ENCODE measurements at regions not wholly inside any gene's neighbourhood (a gene's known extent, or its start where the extent isn't known, plus 50 kb on each side); places are given as distances from the start of the nearest gene placed in this dataset.

GRCh38 chr2:62303788-62304187 lies 107.9 kb downstream of the B3GNT2 start:
- 92% methylated on average over 2 of the region's 3 CpGs for WGBS, 2 experiments (ENCODE audit: insufficient coverage in 2 of 2)
- H3K27ac ChIP-seq (ENCODE audit: low read depth, low read length, severe bottlenecking), result peak overlapping the region; percentile 73

DNA sequence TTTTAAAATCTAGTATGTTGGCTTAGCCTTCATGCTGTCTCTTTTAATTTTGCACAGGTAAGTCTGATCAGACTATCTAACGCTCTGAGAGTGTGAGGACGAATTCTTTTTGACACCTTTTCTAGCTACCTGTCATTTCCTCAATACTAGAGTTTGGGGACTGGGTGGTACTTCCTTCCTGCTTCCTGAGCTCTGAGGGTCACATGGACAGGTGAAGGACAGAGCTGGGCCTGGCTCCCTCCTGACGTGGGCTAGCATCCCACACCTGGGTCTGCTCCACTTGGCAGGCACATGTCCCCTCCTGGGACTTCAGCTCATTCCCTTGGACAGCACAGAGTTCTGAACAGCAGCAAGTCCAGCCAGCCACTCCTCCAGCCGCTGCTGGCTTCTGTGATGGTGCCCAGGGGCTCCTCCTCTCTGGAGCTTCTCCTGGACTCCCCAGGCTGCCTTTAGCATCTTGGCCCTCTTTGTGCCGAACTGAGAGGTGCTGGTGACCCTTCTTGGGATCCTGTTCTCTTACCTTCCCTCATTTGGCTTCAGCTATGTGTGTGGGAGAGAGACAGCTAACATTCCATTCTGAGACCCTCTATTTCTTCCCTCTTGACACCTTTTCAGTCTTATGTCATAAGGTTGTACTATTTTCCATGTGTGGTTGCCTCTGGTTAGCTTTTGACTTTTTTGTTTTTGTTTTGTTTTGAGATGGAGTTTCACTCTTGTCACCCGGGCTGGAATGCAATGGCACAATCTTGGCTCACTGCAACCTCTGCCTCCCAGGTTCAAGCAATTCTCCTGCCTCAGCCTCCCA lies 106.9 kb downstream of the B3GNT2 start:
- no peaks in the 10 kb centered on the region for H3K9me3 ChIP-seq (ENCODE audit: control insufficient read depth, low read length)
- no peak overlapping the region for H3K4me3 ChIP-seq (ENCODE audit: extremely low read depth, insufficient read depth, low read length, poor library complexity, severe bottlenecking)
- 81 to 86% methylated on average over 3 of the region's 6 CpGs for WGBS, 2 experiments (ENCODE audit: insufficient coverage in 2 of 2)
- H3K27ac ChIP-seq (ENCODE audit: low read depth, low read length, severe bottlenecking), result no peak overlapping the region
- peaks cover 30% of the 10 kb centered on the region for H3K4me1 ChIP-seq (ENCODE audit: control insufficient read depth, insufficient read depth, low read length, poor library complexity, severe bottlenecking)
- H3K36me3 ChIP-seq (ENCODE audit: control insufficient read depth, insufficient read depth, low read length), result no peaks in the 10 kb centered on the region

More at GRCh38 chr2:62303788-62304187, 107.9 kb downstream of the B3GNT2 start:
- no peaks in the 10 kb centered on the region for H3K9me3 ChIP-seq (ENCODE audit: control insufficient read depth, low read length)
- no peaks in the 10 kb centered on the region for H3K36me3 ChIP-seq (ENCODE audit: control insufficient read depth, insufficient read depth, low read length)
- no peak overlapping the region for H3K4me3 ChIP-seq (ENCODE audit: extremely low read depth, insufficient read depth, low read length, poor library complexity, severe bottlenecking)
- H3K4me1 ChIP-seq (ENCODE audit: control insufficient read depth, insufficient read depth, low read length, poor library complexity, severe bottlenecking), result peaks cover 30% of the 10 kb centered on the region

- no peak overlapping the region for H3K27ac ChIP-seq (ENCODE audit: low read depth, low read length, severe bottlenecking)
- H3K4me3 ChIP-seq (ENCODE audit: extremely low read depth, insufficient read depth, low read length, poor library complexity, severe bottlenecking), result no peak overlapping the region
- 83 to 93% methylated on average over 1 to 2 of the region's 4 CpGs for WGBS, 2 experiments (ENCODE audit: insufficient coverage in 2 of 2)
- no peaks in the 10 kb centered on the region for H3K36me3 ChIP-seq (ENCODE audit: control insufficient read depth, insufficient read depth, low read length)
- H3K4me1 ChIP-seq (ENCODE audit: control insufficient read depth, insufficient read depth, low read length, poor library complexity, severe bottlenecking), result peaks cover 17% of the 10 kb centered on the region
- H3K9me3 ChIP-seq (ENCODE audit: control insufficient read depth, low read length), result no peaks in the 10 kb centered on the region
Measured at GRCh38 chr2:62300925-62301324, 105.0 kb downstream of the B3GNT2 start.

DNA sequence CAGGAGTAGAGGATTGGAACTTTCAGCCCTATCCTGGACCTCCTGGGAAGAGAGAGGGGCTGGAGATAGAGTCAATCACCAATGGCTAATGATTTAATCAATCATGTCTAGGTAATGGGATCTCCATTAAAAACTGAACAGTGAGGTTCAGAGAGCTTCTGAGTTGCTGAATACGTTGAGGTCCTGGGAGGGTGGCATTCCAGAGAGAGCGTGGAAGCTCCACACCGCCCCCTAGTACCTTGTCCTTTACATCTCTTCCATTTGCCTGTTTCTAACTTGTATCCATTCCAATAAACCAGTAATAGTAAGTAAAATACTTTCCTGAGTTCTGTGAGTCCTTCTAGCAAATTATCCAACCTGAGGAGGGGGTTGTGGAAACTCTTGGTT lies 101.7 kb downstream of the B3GNT2 start:
- Histone ChIP-seq H3K4me1 (ENCODE audit: control insufficient read depth, insufficient read depth, low read length, poor library complexity, severe bottlenecking) (peaks cover 9% of the 10 kb centered on the region), H3K9me3 (ENCODE audit: control insufficient read depth, low read length) (no peaks in the 10 kb centered on the region), H3K27ac (ENCODE audit: low read depth, low read length, severe bottlenecking) (no peak overlapping the region), H3K36me3 (ENCODE audit: control insufficient read depth, insufficient read depth, low read length) (no peaks in the 10 kb centered on the region), H3K4me3 (ENCODE audit: extremely low read depth, insufficient read depth, low read length, poor library complexity, severe bottlenecking) (no peak overlapping the region)
- 20 to 33% methylated on average over 1 of the region's 3 CpGs for WGBS, 2 experiments (ENCODE audit: insufficient coverage in 2 of 2)

DNA sequence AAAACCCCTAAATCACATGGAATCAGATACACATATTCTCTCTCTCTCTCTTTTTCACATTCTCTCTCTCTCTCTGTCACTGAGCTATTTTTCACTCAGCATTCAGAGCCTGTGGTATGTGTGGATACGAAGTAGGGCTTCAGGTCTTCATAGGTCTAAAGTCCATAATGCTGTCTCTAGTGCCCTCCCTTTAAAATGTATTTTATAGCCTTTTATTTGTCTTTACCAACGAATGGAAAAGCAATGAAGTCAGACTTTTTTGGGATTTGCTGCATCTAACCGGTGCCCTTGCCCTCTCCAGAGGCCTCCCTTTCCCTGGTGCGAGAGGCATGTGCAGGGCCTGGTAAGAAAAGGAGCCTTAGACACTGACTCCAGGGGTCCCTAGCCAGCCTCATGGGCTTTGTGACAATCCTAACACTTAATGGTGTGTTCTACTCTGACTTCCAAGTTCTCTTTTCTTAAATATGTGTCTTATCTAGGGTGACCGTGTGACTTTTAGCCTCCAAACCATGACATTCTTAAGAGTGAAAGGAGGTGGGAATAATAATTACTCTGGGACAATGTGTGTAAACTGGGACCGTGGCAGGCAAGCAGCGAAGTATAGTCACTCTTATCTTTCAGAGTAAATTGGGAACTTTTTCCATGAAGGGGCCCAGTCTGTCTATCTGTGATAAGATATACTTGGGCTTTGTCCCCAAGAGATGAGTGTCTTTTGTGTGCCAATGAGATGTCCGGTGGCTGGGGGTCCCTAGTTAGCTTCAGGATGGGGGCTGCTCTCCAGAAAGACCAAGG lies 101.1 kb downstream of the B3GNT2 start:
- no peaks in the 10 kb centered on the region for H3K36me3 ChIP-seq (ENCODE audit: control insufficient read depth, insufficient read depth, low read length)
- WGBS, 2 experiments (ENCODE audit: insufficient coverage in 2 of 2), result 89 to 90% methylated on average over 5 to 6 of the region's 8 CpGs
- H3K4me3 ChIP-seq (ENCODE audit: extremely low read depth, insufficient read depth, low read length, poor library complexity, severe bottlenecking), result no peak overlapping the region
- H3K27ac ChIP-seq (ENCODE audit: low read depth, low read length, severe bottlenecking), result no peak overlapping the region
- peaks cover 9% of the 10 kb centered on the region for H3K4me1 ChIP-seq (ENCODE audit: control insufficient read depth, insufficient read depth, low read length, poor library complexity, severe bottlenecking)
- no peaks in the 10 kb centered on the region for H3K9me3 ChIP-seq (ENCODE audit: control insufficient read depth, low read length)

DNA sequence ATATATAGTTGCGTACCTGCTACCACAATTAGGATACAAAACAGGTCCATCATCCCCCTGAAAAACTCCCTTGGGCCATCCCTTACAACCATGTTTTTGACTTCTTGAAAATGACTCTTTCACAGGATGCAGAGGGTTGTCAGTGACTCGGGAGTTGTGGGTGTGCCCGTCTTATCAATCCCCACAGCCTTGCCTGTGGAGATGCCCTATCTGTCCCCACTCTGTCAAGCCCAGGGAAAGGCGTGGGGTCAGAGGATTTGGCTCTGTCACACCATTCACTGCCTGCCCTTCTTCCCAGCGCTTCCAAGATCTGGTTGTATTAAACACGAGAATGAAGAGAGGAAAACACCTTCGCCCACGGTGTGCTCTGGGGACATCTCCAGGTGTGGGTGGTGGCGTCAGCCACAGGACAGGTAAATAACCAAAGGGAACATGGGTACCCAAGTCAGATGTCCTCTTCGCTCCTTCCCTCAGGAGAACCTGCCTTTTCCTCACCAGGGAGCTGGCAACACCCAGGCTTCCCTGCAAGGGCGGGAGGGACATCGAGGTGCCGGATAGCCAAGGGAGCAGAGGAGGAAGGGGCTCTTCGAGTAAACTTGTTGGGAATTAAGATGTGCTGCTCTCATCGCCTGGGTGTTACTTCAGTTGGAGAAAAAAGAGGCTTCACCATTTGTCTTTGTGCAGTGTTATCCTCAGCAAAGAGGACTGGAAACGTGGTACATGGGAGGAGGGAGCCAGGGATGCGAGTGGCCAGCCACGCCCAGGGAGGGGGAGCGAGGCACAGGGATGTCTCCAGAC lies 100.3 kb downstream of the B3GNT2 start:
- Histone ChIP-seq H3K4me3 (ENCODE audit: extremely low read depth, insufficient read depth, low read length, poor library complexity, severe bottlenecking) (no peak overlapping the region), H3K27ac (ENCODE audit: low read depth, low read length, severe bottlenecking) (no peak overlapping the region), H3K9me3 (ENCODE audit: control insufficient read depth, low read length) (no peaks in the 10 kb centered on the region), H3K4me1 (ENCODE audit: control insufficient read depth, insufficient read depth, low read length, poor library complexity, severe bottlenecking) (peaks cover 9% of the 10 kb centered on the region), H3K36me3 (ENCODE audit: control insufficient read depth, insufficient read depth, low read length) (no peaks in the 10 kb centered on the region)
- 96 to 100% methylated on average over 10 to 13 of the region's 19 CpGs for WGBS, 2 experiments (ENCODE audit: insufficient coverage in 2 of 2)

DNA sequence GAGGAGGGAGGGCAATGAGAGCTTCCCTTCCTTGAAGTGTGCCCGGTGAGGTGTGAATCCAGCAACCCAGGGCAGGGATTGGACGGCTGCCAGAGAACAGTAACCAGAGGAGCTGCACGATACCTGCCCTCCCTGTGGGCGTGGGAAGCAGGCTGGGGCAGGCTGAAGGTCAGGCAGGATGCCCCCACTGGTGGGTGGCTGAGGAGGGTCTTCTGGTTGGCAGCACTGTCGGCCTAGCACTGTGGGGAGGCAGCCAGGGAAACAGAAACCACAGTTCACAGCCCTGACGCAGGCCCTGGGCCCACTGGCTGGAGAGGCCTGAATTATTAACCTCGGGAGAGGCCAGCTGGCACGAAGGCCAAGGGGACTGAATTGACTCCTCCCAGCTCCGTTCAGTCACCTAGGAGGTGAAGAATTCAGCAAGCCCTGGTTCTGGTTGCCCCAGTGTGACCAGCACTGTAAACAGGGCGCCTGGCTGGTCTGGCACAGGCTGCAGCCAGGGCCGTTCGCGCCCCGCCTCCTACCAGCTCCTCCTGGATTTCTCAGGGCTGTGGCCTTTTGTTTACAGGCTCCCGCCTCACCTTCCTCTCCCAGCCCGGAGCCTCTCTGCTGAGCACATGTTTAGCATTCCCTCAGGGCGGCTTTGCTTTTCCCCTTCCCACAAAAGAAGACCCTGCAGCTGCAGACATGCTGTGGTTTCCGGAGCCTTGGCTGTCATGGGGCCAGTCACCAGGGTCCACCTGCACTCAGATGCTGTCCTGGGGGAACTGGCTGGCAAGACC lies 97.8 kb downstream of the B3GNT2 start:
- no peaks in the 10 kb centered on the region for H3K9me3 ChIP-seq (ENCODE audit: control insufficient read depth, low read length)
- 52 to 62% methylated on average over 15 to 17 of the region's 18 CpGs for WGBS, 2 experiments (ENCODE audit: insufficient coverage in 2 of 2)
- peak overlapping the region; percentile 45 for H3K27ac ChIP-seq (ENCODE audit: low read depth, low read length, severe bottlenecking)
- H3K4me1 ChIP-seq (ENCODE audit: control insufficient read depth, insufficient read depth, low read length, poor library complexity, severe bottlenecking), result peaks cover 9% of the 10 kb centered on the region
- H3K36me3 ChIP-seq (ENCODE audit: control insufficient read depth, insufficient read depth, low read length), result no peaks in the 10 kb centered on the region
- H3K4me3 ChIP-seq (ENCODE audit: extremely low read depth, insufficient read depth, low read length, poor library complexity, severe bottlenecking), result no peak overlapping the region

- Histone ChIP-seq H3K4me3 (ENCODE audit: extremely low read depth, insufficient read depth, low read length, poor library complexity, severe bottlenecking) (no peak overlapping the region), H3K9me3 (ENCODE audit: control insufficient read depth, low read length) (no peaks in the 10 kb centered on the region), H3K4me1 (ENCODE audit: control insufficient read depth, insufficient read depth, low read length, poor library complexity, severe bottlenecking) (peaks cover 9% of the 10 kb centered on the region), H3K36me3 (ENCODE audit: control insufficient read depth, insufficient read depth, low read length) (no peaks in the 10 kb centered on the region), H3K27ac (ENCODE audit: low read depth, low read length, severe bottlenecking) (no peak overlapping the region)
- 88 to 98% methylated on average over 5 to 6 of the region's 6 CpGs for WGBS, 2 experiments (ENCODE audit: insufficient coverage in 2 of 2)
Measured at GRCh38 chr2:62293151-62293489, 97.2 kb downstream of the B3GNT2 start.

- H3K4me1 ChIP-seq (ENCODE audit: control insufficient read depth, insufficient read depth, low read length, poor library complexity, severe bottlenecking), result peaks cover 9% of the 10 kb centered on the region
- no peaks in the 10 kb centered on the region for H3K9me3 ChIP-seq (ENCODE audit: control insufficient read depth, low read length)
- no peak overlapping the region for H3K27ac ChIP-seq (ENCODE audit: low read depth, low read length, severe bottlenecking)
- H3K36me3 ChIP-seq (ENCODE audit: control insufficient read depth, insufficient read depth, low read length), result no peaks in the 10 kb centered on the region
- no peak overlapping the region for H3K4me3 ChIP-seq (ENCODE audit: extremely low read depth, insufficient read depth, low read length, poor library complexity, severe bottlenecking)
- 83 to 96% methylated on average over 3 to 4 of the region's 4 CpGs for WGBS, 2 experiments (ENCODE audit: insufficient coverage in 2 of 2)
Measured at GRCh38 chr2:62292190-62292589, 96.3 kb downstream of the B3GNT2 start.

- H3K9me3 ChIP-seq (ENCODE audit: control insufficient read depth, low read length), result no peaks in the 10 kb centered on the region
- no peak overlapping the region for H3K27ac ChIP-seq (ENCODE audit: low read depth, low read length, severe bottlenecking)
- no peak overlapping the region for H3K4me3 ChIP-seq (ENCODE audit: extremely low read depth, insufficient read depth, low read length, poor library complexity, severe bottlenecking)
- no peaks in the 10 kb centered on the region for H3K36me3 ChIP-seq (ENCODE audit: control insufficient read depth, insufficient read depth, low read length)
- H3K4me1 ChIP-seq (ENCODE audit: control insufficient read depth, insufficient read depth, low read length, poor library complexity, severe bottlenecking), result peaks cover 9% of the 10 kb centered on the region
- WGBS, 2 experiments (ENCODE audit: insufficient coverage in 2 of 2), result 91 to 100% methylated on average over 6 of the region's 7 CpGs
Measured at GRCh38 chr2:62291517-62292137, 95.7 kb downstream of the B3GNT2 start.
